ENCODE measurements at regions not wholly inside any gene's neighbourhood (a gene's known extent, or its start where the extent isn't known, plus 50 kb on each side); places are given as distances from the start of the nearest gene placed in this dataset.

DNA sequence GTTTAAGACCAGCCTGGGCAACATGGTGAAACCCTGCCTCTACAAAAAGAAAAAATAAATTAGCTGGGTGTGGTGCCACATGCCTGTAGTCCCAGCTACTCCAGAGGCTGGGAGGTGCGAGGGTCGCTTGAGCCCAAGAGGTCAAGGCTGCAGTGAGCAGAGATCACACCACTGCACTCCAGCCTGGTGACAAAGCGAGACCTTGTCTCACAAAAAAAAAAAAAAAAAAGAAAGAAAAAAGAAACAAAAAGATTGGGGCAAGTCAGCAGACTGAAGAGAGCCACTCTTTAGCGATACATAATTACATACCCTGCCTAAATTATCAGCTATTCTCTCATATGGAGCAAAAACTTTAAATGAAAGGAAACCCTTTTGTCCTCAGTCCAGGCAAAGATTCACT lies 53.6 kb upstream of the MAP3K13 start:
- Mint-ChIP-seq H3K4me1 (ENCODE audit: low read depth, unreplicated experiment) (no peaks in the 10 kb centered on the region), H3K36me3 (ENCODE audit: insufficient read depth, unreplicated experiment) (peaks cover 17% of the 10 kb centered on the region), H3K9me3 (ENCODE audit: unreplicated experiment) (peaks cover 20% of the 10 kb centered on the region), H3K4me3 (ENCODE audit: unreplicated experiment) (no peak overlapping the region), H3K27me3 (ENCODE audit: insufficient read depth, unreplicated experiment) (no peaks in the 10 kb centered on the region), H3K27ac (ENCODE audit: unreplicated experiment) (no peak overlapping the region)
- no peaks in the 10 kb centered on the region for H3K27me3 ChIP-seq (replicated peaks; ENCODE audit: control insufficient read depth, insufficient read depth, low read length)
- no peak for DNase-seq
- TF ChIP-seq CTCF (IDR thresholded peaks at IDR 0.05; ENCODE audit: insufficient read depth in 1 of 2, low read depth in 1 of 2, low read length in 1 of 2, severe bottlenecking in 1 of 2, unreplicated experiment in 1 of 2): no peak
- ChIA-PET CTCF (no interaction called here), POLR2A (no interaction called here)
- H3K4me3 ChIP-seq (ENCODE audit: low read depth, low read length): no peak overlapping the region
- H3K4me1 ChIP-seq: 0 out of 2 replicates have a peak, but pooled peaks cover 5% of the 10 kb centered on the region
- intact Hi-C loops (cut with micrococcal nuclease; ENCODE audit: unreplicated experiment): no loop called here
- H3K36me3 ChIP-seq (ENCODE audit: control insufficient read depth, insufficient read depth, low read length): no peaks in the 10 kb centered on the region
- H3K9me3 ChIP-seq: peaks cover 13% of the 10 kb centered on the region
- BruUV-seq (replicated peaks): no TSS peak

GRCh38 chr3:185309795-185310194 lies 53.1 kb upstream of the MAP3K13 start:
- Histone ChIP-seq H3K9me3 (peaks cover 13% of the 10 kb centered on the region), H3K27me3 (replicated peaks; ENCODE audit: control insufficient read depth, insufficient read depth, low read length) (no peaks in the 10 kb centered on the region), H3K4me1 (0 out of 2 replicates have a peak, but pooled peaks cover 5% of the 10 kb centered on the region), H3K36me3 (ENCODE audit: control insufficient read depth, insufficient read depth, low read length) (no peaks in the 10 kb centered on the region), H3K4me3 (ENCODE audit: low read depth, low read length) (no peak overlapping the region)
- H3K4me1 Mint-ChIP-seq (ENCODE audit: low read depth, unreplicated experiment): no peaks in the 10 kb centered on the region
- no peak overlapping the region for H3K27ac Mint-ChIP-seq (ENCODE audit: unreplicated experiment)
- intact Hi-C loops (cut with micrococcal nuclease; ENCODE audit: unreplicated experiment): no loop called here
- no peak overlapping the region for H3K4me3 Mint-ChIP-seq (ENCODE audit: unreplicated experiment)
- H3K36me3 Mint-ChIP-seq (ENCODE audit: insufficient read depth, unreplicated experiment): peaks cover 17% of the 10 kb centered on the region
- no TSS peak for BruUV-seq (replicated peaks)
- H3K9me3 Mint-ChIP-seq (ENCODE audit: unreplicated experiment): peaks cover 20% of the 10 kb centered on the region
- POLR2A ChIA-PET: no interaction called here
- CTCF ChIA-PET: no interaction called here
- no peak for DNase-seq
- no peak for TF ChIP-seq CTCF (IDR thresholded peaks at IDR 0.05; ENCODE audit: insufficient read depth in 1 of 2, low read depth in 1 of 2, low read length in 1 of 2, severe bottlenecking in 1 of 2, unreplicated experiment in 1 of 2)
- no peaks in the 10 kb centered on the region for H3K27me3 Mint-ChIP-seq (ENCODE audit: insufficient read depth, unreplicated experiment)

- H3K4me3 Mint-ChIP-seq (ENCODE audit: unreplicated experiment): no peak overlapping the region
- intact Hi-C loops (cut with micrococcal nuclease; ENCODE audit: unreplicated experiment): no loop called here
- peaks cover 4% of the 10 kb centered on the region for H3K4me1 Mint-ChIP-seq (ENCODE audit: low read depth, unreplicated experiment)
- no peak for TF ChIP-seq CTCF (IDR thresholded peaks at IDR 0.05; ENCODE audit: insufficient read depth in 1 of 2, low read depth in 1 of 2, low read length in 1 of 2, severe bottlenecking in 1 of 2, unreplicated experiment in 1 of 2)
- ChIA-PET CTCF (no interaction called here), POLR2A (no interaction called here)
- BruUV-seq (replicated peaks): no TSS peak
- no peak overlapping the region for H3K4me3 ChIP-seq (ENCODE audit: low read depth, low read length)
- no peaks in the 10 kb centered on the region for H3K27me3 ChIP-seq (replicated peaks; ENCODE audit: control insufficient read depth, insufficient read depth, low read length)
- no peak for DNase-seq
- H3K9me3 Mint-ChIP-seq (ENCODE audit: unreplicated experiment): peaks cover 20% of the 10 kb centered on the region
- no peak overlapping the region for H3K27ac Mint-ChIP-seq (ENCODE audit: unreplicated experiment)
- peaks cover 13% of the 10 kb centered on the region for H3K9me3 ChIP-seq
- peaks cover 17% of the 10 kb centered on the region for H3K36me3 Mint-ChIP-seq (ENCODE audit: insufficient read depth, unreplicated experiment)
- no peaks in the 10 kb centered on the region for H3K27me3 Mint-ChIP-seq (ENCODE audit: insufficient read depth, unreplicated experiment)
- H3K36me3 ChIP-seq (ENCODE audit: control insufficient read depth, insufficient read depth, low read length): no peaks in the 10 kb centered on the region
- H3K4me1 ChIP-seq: peaks cover 15% of the 10 kb centered on the region
Measured at GRCh38 chr3:185311991-185312390, 50.9 kb upstream of the MAP3K13 start.

Measured in Caco-2 (cell line).